GM12874 (cell line): ENCODE measurements at regions not wholly inside any gene's neighbourhood (a gene's known extent, or its start where the extent isn't known, plus 50 kb on each side); places are given as distances from the start of the nearest gene placed in this dataset.

Experiments
- CTCF ChIP-seq: IDR thresholded peaks from 2 replicates; pipeline ENCODE4 v1.5.1; 2011; ENCODE audit warnings: low read depth, mild to moderate bottlenecking, control low read depth, low read length, moderate library complexity; ENCODE audit not compliant: insufficient read depth

GRCh38 chr18:46424898-46425297 is 232.1 kb downstream of the LOXHD1 start:
- TF ChIP-seq CTCF = no peak

- no peak for TF ChIP-seq CTCF
Measured at GRCh38 chr18:46425511-46425910, 231.5 kb downstream of the LOXHD1 start.

GRCh38 chr18:46426021-46426678 is 230.9 kb downstream of the LOXHD1 start:
- TF ChIP-seq CTCF = no peak

- TF ChIP-seq CTCF = no peak
Measured at GRCh38 chr18:46426679-46427047, 230.4 kb downstream of the LOXHD1 start.
